Loucy (cell line): ENCODE measurements at regions not wholly inside any gene's neighbourhood (a gene's known extent, or its start where the extent isn't known, plus 50 kb on each side); places are given as distances from the start of the nearest gene placed in this dataset.

Source experiments
- EZH2phosphoT487 ChIP-seq: fragments of 200-600 bp; IDR thresholded peaks from 2 replicates; pipeline ENCODE4 v1.6.1; 2018; ENCODE audit warnings: antibody characterized with exemption, mild to moderate bottlenecking, moderate library complexity, borderline replicate concordance
- TF ChIP-seq, protein P1 (sequence below): fragments of 200-600 bp; sonication (generic); conservative IDR thresholded peaks from 2 replicates; pipeline ENCODE4 v1.5.1; 2014; ENCODE audit warnings: mild to moderate bottlenecking, antibody characterized with exemption, low read length

DNA sequence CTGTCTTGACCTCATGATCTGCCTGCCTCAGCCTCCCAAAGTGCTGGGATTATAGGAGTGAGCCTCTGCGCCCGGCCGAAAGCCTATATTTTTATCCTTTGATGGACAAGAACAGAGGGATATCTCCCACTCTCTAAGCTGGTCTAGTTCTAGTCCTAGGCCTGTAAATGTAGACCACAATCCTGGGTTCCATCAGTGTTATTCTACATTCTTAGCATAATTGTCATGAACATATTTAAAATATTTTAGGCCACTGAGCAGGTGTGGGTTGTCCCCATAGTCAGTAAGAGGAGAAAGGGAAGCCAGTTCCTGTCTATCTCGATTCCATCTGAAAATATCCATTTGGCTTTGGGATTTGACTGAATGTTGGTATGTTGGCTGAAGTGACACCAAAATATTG lies 118.1 kb downstream of the EBLN2 start:
- TF ChIP-seq, protein P1, sequence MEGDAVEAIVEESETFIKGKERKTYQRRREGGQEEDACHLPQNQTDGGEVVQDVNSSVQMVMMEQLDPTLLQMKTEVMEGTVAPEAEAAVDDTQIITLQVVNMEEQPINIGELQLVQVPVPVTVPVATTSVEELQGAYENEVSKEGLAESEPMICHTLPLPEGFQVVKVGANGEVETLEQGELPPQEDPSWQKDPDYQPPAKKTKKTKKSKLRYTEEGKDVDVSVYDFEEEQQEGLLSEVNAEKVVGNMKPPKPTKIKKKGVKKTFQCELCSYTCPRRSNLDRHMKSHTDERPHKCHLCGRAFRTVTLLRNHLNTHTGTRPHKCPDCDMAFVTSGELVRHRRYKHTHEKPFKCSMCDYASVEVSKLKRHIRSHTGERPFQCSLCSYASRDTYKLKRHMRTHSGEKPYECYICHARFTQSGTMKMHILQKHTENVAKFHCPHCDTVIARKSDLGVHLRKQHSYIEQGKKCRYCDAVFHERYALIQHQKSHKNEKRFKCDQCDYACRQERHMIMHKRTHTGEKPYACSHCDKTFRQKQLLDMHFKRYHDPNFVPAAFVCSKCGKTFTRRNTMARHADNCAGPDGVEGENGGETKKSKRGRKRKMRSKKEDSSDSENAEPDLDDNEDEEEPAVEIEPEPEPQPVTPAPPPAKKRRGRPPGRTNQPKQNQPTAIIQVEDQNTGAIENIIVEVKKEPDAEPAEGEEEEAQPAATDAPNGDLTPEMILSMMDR, result no peak
- no peak for TF ChIP-seq EZH2phosphoT487
